HepG2 (cell line): ENCODE measurements at regions not wholly inside any gene's neighbourhood (a gene's known extent, or its start where the extent isn't known, plus 50 kb on each side); places are given as distances from the start of the nearest gene placed in this dataset.

ENCODE experiments used
- AKNA ChIP-seq: sonication (generic); formaldehyde crosslinking; IDR thresholded peaks from 2 replicates; pipeline ENCODE4 v1.4.0; 2020; ENCODE audit warnings: missing genetic modification reagents, borderline replicate concordance
- ATF3 ChIP-seq: sonication (generic); formaldehyde crosslinking; IDR thresholded peaks from 2 replicates; pipeline ENCODE4 v1.4.0; 2020; ENCODE audit warnings: missing genetic modification reagents
- FOXP1 ChIP-seq, 2 experiments: fragments of 450-650 bp in 1 of 2; IDR thresholded peaks; 2 replicates each; pipeline ENCODE4 v1.6.1; 2017 to 2018; ENCODE audit warnings: antibody characterized with exemption in 1 of 2
- FUBP1 ChIP-seq: sonication (generic); formaldehyde crosslinking; IDR thresholded peaks from 2 replicates; pipeline ENCODE4 v1.5.1; 2020; ENCODE audit warnings: missing genetic modification reagents, mild to moderate bottlenecking, borderline replicate concordance
- HNF1A ChIP-seq, 2 experiments: sonication (generic) in 1 of 2; formaldehyde crosslinking in 1 of 2; IDR thresholded peaks; 2 replicates each; pipeline versions ENCODE4 v1.4.0 to v1.6.1; 2016 to 2020; ENCODE audit warnings: borderline replicate concordance in 1 of 2, low read depth in 1 of 2, mild to moderate bottlenecking in 1 of 2, missing genetic modification reagents in 1 of 2
- JUND ChIP-seq: sonication (generic); formaldehyde crosslinking; IDR thresholded peaks from 2 replicates; pipeline ENCODE4 v1.8.0; 2022; ENCODE audit warnings: mild to moderate bottlenecking, missing genetic modification reagents
- MTERF4 ChIP-seq: sonication (generic); formaldehyde crosslinking; IDR thresholded peaks from 2 replicates; pipeline ENCODE4 v1.8.0; 2023; ENCODE audit warnings: mild to moderate bottlenecking, missing genetic modification reagents
- MXD4 ChIP-seq: IDR thresholded peaks from 2 replicates; pipeline ENCODE4 v1.6.1; 2016; ENCODE audit warnings: mild to moderate bottlenecking, missing biosample characterization, missing genetic modification reagents
- NFE2L2 ChIP-seq: fragments of 150-350 bp; IDR thresholded peaks from 2 replicates; pipeline ENCODE4 v1.6.1; 2014; ENCODE audit warnings: low read length
- PAWR ChIP-seq: sonication (generic); formaldehyde crosslinking; IDR thresholded peaks from 2 replicates; pipeline ENCODE4 v1.4.0; 2020; ENCODE audit warnings: missing genetic modification reagents, mild to moderate bottlenecking, borderline replicate concordance
- RFX3 ChIP-seq: IDR thresholded peaks from 2 replicates; pipeline ENCODE4 v1.6.1; 2016; ENCODE audit warnings: missing biosample characterization, missing genetic modification reagents
- SAFB2 ChIP-seq: sonication (generic); formaldehyde crosslinking; IDR thresholded peaks from 2 replicates; pipeline ENCODE4 v1.5.1; 2020; ENCODE audit warnings: missing genetic modification reagents, low read depth, mild to moderate bottlenecking, borderline replicate concordance
- SIN3B ChIP-seq: fragments of 150-350 bp; IDR thresholded peaks from 2 replicates; pipeline ENCODE4 v1.6.1; 2014; ENCODE audit warnings: low read length
- STAG1 ChIP-seq: sonication (generic); formaldehyde crosslinking; IDR thresholded peaks from 2 replicates; pipeline ENCODE4 v1.4.0; 2020; ENCODE audit warnings: missing genetic modification reagents
- THAP7 ChIP-seq: sonication (generic); formaldehyde crosslinking; IDR thresholded peaks from 2 replicates; pipeline ENCODE4 v1.8.1; 2023; ENCODE audit warnings: mild to moderate bottlenecking, missing genetic modification reagents
- XRCC5 ChIP-seq: fragments of 200-400 bp; formaldehyde crosslinking; optimal IDR thresholded peaks from 2 replicates; pipeline ENCODE3; 2017; ENCODE audit warnings: mild to moderate bottlenecking, low read length

- TF ChIP-seq FUBP1 (CRISPR knock-in tag) = no peak
- TF ChIP-seq MTERF4 (CRISPR knock-in tag) = peak; percentile 73; the same call in 1 of the 2 replicates
- no peak for TF ChIP-seq FOXP1 (IDR thresholded peaks at IDR 0.05)
- peak; percentile 35 for TF ChIP-seq FOXP1 (CRISPR knock-in tag; IDR thresholded peaks at IDR 0.05)
- TF ChIP-seq RFX3 (CRISPR knock-in tag) = peak; percentile 37; the same call in 1 of the 2 replicates
- peak; percentile 62 for TF ChIP-seq XRCC5
- TF ChIP-seq SAFB2 (CRISPR knock-in tag) = no peak
- TF ChIP-seq PAWR = no peak
- peak; percentile 71 for TF ChIP-seq MXD4 (CRISPR knock-in tag)
- TF ChIP-seq ATF3 = peak; percentile 62
- TF ChIP-seq THAP7 = peak; percentile 71; the same call in 1 of the 2 replicates
- TF ChIP-seq JUND (CRISPR knock-in tag) = peak; percentile 68
- no peak for TF ChIP-seq NFE2L2
- TF ChIP-seq SIN3B = no peak
- peak; percentile 95 for TF ChIP-seq AKNA (CRISPR knock-in tag)
- no peak for TF ChIP-seq HNF1A (IDR thresholded peaks at IDR 0.05; ENCODE audit: low read depth)
- TF ChIP-seq HNF1A (CRISPR knock-in tag; IDR thresholded peaks at IDR 0.05; ENCODE audit: borderline replicate concordance) = 0 out of 2 replicates have a peak, but pooled peaks have one; percentile 11
- peak; percentile 73 for TF ChIP-seq STAG1 (CRISPR knock-in tag)
Observed at GRCh38 chr6:137724018-137724403, 143.0 kb upstream of the TNFAIP3 start (continued).
